Left ventricle myocardium superior (tissue), 1 donor: ENCODE measurements at regions not wholly inside any gene's neighbourhood (a gene's known extent, or its start where the extent isn't known, plus 50 kb on each side); places are given as distances from the start of the nearest gene placed in this dataset.

Source experiments
- ATAC-seq: fragments of 200-7000 bp; cut with Tn5 transposase; one replicate; pipeline ENCODE4 v1.9.1; 2020; ENCODE audit warnings: mild to moderate bottlenecking, moderate library complexity
- DNase-seq: peaks from one replicate; pipeline ENCODE4 v3.0.0-alpha.2; 2020
- intact Hi-C: fragments of 100-400 bp; cut with micrococcal nuclease; formaldehyde crosslinking; loops from one replicate; pipeline ENCODE4 v1.11.0; 2022
- donor health status: DM: no; HTN: yes; CAD: no; lungs with severe emphysema.

DNA sequence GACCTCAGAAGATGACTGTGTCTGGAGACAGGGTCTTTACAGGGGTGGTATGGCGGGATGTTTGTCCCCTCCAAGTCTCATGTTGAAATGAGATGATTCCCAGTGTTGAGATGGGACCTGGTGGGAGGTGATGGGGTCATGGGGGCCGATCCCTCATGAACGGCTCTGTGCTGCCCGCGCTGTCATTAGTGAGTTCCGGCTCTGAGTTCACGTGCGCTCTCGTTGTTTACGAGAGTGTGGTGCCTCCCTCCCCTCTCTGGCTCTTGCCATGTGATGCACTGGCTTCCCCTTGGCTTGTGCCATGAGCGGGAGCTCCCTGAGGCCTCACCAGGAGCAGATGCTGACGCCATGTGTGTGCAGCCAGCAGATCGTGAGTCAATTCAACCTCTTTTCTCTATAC lies 830.8 kb downstream of the TBC1D22A start:
- DNase-seq: no peak
- intact Hi-C loops: no loop called here

DNA sequence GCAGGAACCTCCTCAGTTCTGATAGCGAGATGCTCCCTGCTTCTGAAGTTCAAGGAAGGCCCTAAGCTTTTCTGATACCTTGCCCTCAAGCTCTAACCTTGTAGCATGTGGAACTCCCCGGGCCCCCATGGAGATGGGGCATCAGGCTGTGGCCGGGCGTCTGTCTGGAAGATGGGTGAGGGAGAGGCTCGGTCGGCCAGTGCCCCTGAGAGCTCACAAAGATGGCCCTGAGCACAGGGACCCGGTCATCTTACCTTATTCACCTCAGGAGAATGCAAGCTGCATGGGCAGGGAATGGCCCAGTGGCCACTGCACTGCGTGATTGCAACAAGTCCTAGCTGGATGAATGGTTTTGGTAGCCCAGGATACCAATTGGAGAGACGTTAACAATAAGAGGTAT lies 830.3 kb downstream of the TBC1D22A start:
- intact Hi-C loops: no loop called here
- ATAC-seq (no peak), DNase-seq (no peak)

More for the DNA sequence above, 830.8 kb downstream of the TBC1D22A start:
- no peak for ATAC-seq

DNA sequence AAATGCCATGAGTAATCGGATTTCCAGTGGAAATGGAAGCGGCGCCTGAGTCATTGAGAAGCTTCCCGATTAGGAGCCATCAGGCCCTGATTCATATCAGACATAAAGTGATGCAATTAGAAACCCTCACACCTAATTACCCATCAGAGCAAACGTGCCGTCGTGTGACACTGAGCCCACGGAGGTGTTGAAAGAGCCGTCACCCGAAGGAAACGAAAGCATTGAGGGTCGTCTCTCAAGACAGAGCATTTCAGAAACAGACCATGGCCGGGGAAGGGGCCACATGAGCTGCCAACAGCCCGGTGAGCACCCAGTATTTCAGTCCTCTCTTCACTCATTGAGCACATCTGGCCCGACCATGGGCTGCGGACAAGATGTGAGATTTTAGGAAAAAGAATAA lies 829.3 kb downstream of the TBC1D22A start:
- ATAC-seq (no peak), DNase-seq (no peak)
- intact Hi-C loops: no loop called here

DNA sequence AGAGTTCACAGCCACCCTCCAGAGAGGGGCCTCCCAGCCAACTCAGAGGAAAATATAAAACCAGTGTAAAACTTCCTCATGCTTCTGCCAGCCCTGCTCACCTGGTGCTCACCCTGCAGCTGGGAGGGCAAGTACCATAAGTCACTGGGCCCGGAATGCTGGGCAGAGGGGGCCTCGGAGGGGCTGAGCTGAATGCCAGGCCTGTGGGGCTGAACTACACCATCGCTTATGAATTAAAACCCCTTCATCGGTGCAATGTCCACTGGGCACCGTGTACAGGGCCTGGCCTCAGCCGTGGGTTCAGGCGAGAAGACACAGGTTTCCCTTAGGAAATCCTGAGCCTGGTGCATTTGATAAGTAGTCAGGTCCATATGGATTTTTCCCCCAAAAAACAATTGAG lies 828.6 kb downstream of the TBC1D22A start:
- ATAC-seq (no peak), DNase-seq (no peak)
- intact Hi-C loops: no loop called here

DNA sequence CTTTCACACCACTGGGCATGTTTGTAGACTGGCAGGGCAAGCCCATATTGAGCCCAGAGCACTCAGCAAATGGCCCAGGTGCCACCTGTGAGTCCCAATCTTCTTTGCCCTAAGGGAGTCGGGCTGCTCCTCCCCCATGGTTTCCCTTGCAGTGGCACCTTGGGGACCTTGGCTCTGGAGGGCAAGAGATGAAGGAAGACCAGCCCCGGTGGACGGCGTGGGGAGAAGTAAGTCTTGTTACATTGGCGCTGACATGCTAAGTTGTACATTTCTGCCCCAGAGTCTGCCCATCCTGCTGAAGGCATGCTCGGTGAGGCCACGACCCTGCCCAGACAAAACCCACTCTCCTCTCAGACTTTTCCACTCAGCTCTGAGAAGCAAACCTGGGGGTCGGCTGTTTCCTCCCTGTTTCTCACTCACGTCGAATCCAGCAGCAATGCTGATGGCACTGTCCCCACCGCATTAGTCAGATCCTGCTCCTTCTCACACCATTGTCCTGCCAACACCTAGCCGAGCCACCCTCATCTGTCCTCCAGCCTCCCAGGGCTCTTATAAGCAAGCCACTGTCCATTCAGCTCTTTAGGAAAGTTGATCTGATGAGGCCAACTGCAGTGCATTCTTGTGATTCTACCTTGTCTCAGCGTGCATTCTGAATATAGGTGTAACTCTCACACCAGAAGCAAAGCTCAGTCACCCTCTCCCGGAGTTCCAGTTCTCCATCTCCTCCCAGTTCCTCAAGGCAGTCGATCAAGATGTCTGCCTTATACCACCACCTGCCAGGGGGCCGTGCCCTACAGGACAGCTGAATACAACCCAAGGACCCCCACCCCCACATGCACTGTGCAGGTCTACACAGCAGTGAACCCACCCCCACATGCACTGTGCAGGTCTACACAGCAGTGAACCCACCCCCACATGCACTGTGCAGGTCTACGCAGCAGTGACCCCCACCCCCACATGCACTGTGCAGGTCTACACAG lies 827.1 kb downstream of the TBC1D22A start:
- intact Hi-C loops: no loop called here

DNA sequence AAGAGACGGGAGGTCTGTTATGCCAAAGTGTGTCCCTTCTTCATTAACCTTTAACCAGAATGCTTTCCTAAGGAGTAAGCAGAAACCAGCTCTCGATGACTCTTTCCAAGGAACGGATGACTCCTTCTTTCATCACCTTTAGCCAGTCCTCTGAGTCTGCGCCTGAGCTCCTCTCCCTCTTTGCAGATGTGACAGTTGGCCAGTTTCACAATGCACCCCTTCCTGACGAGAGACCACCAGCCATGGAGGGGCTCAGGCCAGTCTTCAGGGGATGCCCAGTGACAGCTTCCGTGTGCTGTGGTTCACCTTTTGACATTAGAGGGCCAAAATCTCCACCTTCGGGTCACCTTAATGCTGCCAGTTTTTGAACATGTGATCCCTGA lies 826.1 kb downstream of the TBC1D22A start:
- intact Hi-C loops: no loop called here
- no peak for ATAC-seq
- no peak for DNase-seq

More for the DNA sequence above, 827.1 kb downstream of the TBC1D22A start:
- no peak for ATAC-seq
- no peak for DNase-seq

DNA sequence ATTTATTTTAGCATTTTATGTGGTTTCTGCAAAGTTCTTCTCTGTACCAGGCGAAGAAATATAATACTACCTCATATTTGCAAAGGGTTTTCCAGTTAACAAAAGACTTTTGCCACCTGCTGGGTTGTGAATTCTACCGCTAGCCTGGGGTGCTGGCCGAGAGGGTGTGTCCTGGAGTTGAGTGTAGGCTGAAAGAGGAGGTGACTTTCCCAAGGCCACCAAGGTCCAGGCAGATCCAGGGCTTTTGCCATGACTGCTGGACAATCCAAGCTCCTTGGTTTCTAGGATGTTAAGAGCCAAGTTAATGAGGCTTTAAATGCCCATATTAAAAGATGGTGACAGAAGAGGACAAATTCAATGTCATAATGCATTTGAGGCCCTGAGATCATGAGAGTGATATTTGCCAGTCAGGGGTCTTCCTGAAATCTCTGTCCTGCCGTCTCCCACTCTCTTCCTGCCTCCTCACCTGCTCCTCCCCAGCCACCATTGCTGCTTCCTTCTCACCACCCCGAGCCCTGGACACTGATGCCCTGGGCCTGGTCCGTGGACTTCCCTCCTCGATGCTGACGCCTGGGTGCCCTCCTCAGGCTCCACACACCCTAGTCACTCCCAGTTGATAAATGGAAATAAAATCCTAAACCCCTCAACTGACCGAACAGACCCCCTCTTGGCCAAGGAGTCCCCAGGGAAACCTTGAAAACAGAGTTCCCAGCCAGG lies 825.6 kb downstream of the TBC1D22A start:
- intact Hi-C loops: no loop called here
- ATAC-seq: no peak
- DNase-seq: no peak

DNA sequence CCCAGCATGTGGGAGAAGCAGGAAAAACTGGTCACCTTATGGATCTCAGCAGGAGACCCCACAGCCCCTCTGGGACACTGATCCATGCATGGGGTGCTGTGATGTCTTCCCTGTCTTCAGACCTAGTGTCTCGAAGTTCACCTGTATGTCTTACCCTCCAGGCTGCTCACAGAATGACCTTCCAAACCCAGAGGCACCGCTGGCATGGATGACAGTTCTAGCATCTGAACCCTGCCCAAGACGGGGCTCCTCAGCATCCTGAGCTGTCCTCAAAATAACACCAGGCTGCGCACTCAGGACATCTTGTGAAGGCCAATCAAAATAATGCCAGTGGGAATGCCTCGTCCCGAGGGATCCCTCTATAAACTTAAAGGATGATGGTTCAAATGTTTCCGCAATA lies 824.9 kb downstream of the TBC1D22A start:
- intact Hi-C loops: no loop called here
- DNase-seq (no peak), ATAC-seq (no peak)

DNA sequence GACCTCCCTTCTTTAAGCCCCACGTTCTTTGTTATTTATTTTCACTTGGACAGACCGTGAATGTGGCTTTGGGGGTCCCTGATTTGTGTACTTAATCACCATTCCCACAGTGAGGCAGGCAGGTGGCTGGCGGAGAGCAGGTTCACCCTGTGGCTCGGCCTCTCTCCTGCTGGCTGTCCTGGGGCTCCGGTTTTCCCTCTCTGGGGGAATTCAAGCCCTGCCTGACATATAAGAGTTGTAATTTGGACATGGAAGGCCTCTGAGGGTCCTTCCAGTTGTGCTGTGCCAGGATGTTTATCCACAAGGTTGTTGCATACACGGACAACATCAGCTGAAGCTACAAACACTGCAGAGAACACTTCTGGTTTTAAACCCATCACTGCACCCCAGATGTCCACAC lies 824.5 kb downstream of the TBC1D22A start:
- intact Hi-C loops: no loop called here
- no peak for ATAC-seq
- DNase-seq: no peak

DNA sequence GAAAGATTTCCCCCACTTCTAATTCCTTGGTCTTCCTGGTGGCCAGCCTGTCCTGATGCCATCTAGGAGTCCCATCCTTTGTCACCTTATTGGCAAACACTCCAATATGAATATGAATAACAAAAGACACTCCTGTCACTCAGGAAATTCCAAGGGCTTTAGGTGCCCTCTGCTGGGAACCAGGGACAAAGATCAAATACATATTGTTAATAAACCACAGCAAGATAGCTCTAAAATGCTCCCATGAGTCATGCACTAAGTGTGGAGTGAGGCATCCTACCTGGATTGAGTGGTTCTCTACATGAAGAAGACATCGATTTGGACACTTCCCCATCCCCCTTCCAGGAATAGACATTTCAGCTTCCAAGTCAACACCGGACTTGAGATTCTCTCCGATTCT lies 823.6 kb downstream of the TBC1D22A start:
- ATAC-seq: no peak
- intact Hi-C loops: no loop called here
- no peak for DNase-seq

DNA sequence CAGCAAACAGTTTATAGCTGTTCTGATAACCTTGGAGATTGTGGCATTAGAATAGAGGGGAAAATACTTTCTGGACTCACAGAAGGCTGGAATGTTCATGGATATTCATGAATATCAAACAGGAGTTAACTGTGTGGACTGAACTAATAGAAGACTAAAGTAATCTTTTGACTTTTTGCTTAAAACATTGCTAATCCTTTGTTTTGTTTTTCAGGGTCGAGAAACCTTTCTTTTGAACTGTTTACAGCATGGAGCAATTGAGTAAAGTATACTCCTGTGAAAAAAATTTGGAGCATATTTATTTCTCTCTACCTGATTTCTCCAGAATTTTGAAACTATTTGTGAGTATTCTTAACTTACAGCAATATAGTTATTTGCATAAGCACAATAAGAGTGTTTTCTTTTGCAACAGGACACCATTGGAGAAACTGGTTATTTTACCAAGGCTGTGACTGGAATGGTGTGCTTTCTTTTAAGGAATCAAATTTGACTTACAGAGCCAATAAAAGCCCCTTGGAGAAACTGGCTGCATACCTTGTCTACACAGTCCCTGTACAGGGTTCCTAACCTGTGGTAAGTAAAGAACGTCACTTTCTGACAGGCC lies 821.6 kb downstream of the TBC1D22A start:
- DNase-seq (no peak), ATAC-seq (no peak)
- intact Hi-C loops: no loop called here

DNA sequence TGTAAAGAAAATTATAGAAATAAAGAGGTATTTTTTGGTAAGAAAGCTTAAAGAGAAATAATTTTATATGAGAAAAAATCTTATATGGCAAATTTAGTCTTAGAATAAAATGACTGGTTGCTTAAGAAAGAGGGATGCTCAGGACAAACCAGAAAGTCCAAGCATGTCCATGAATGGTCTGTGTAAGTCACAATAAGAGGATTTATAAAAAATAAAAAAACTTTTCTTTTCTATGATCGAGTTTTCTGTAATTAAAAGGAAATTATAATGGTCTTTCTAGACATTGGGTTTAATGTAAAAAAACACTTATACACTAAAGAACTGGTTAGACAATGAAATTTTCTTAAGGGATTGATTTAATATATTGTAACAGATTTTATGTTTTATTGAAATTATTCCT lies 819.6 kb downstream of the TBC1D22A start:
- no peak for ATAC-seq

DNA sequence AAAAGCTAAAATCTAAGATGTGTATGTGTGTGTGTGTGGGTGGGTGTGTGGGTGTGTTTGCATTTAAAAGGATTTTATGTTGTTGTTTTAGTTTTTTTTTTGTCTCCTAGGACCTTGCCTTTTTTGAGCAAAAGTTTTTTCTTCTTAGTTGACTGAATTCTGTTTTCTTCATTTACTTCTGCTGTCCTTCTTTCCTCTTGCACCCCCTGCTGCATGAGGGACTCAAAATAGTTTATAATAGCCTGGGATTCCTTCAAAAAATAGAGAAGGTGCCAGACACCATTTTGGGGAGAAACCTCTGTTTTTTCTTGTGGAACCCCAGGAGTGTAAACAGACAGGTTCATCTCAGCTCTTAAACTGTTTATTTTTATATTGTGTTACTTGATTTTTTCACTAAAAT lies 817.7 kb downstream of the TBC1D22A start:
- intact Hi-C loops: no loop called here
- DNase-seq (no peak), ATAC-seq (no peak)

More for the DNA sequence above, 819.6 kb downstream of the TBC1D22A start:
- intact Hi-C loops: no loop called here
- DNase-seq: no peak

DNA sequence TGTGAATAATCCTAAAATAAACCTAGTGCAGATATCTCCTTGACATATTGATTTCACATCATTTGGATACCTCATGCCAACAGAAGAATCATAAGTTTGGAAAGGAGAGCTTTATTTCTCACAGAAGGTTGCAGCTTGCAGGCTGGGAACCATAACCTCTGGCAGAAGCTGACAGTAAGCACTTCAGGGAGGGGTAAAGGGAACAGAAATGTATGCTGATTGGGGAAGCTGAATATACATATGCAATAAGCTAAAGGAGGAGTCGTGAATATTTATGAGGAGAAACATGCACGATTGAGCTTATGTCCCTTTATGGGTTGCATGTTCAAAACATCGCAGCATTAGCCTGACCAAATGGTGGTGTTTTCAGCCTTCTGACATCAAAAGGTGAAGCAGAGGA lies 814.5 kb downstream of the TBC1D22A start:
- intact Hi-C loops: no loop called here
- ATAC-seq: no peak
- no peak for DNase-seq

DNA sequence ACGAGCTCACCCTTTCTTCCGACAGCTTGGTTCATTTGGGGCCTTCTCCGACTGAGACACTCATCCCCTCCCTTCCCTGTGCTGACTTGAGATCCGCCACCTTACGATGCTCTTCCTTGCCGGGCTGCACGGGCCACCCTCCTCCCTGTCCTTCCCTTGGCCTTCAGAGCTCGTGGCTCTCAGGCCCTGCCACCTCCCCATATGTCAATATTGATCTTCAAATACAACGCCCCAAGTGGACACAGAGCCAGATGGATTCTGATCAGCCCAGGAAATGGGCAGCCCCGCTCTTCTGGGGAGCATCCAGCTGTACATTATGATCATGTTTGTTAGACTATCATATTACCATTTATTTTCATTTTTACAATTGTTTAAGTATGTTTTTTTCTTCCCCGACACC lies 812.8 kb downstream of the TBC1D22A start:
- DNase-seq (no peak), ATAC-seq (no peak)
- intact Hi-C loops: no loop called here

DNA sequence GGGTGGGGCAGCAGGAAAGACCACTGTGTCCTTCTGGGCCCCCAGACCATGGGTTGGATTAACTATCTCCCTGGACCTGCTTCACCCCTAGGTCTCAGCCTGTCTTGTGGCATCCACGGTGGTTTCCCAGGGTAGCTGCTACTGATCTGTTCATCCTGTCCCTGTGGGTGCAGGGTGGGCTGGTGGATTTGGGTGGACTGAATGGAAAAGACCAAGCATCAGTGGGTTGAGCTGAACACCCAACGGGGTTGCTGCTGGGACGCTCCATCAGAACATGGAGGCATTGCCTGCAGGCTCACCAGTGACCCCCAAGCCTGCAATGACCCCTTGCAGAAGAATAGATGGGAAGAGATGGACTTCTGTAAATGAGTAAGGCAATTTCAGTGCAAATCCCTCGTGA lies 812.1 kb downstream of the TBC1D22A start:
- intact Hi-C loops: no loop called here
- ATAC-seq (no peak), DNase-seq (no peak)

DNA sequence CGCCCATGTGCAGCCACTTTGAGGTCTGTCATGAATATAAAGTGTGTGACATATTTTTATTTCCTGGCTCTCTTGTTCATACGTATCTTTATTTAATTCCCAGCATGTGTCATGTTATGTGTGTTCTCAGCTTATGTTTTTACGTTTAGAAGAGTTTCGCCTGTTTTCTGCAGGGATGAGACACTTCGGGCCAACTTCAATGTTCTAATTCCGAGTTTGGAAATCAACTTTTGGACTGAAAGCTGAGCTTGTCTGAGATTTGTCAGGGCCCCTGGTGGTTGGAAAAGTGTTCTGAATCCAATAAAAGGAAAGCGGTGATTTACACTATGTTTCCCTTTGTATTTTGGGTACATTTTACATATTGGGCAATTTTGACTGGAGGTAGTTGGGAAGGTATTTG lies 810.7 kb downstream of the TBC1D22A start:
- DNase-seq (no peak), ATAC-seq (no peak)
- intact Hi-C loops: no loop called here

DNA sequence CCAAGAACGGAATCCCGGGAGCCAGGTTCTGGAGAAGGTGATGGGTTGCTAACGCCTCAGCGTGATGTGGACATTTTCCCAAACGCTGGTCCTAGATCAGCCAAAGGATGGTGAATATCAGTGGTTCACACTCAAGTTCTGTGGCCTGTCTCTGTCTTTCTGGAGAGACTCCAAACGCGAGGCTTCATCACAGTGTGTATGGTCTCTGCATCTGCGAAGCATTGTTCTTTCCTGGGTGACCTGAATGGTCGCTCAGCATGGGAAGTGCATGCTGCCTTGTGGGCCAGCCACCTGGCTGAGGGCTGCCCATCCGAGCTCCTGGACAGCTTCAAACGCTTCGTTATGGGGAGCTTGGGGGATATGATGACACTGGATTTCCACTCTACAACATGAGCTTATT lies 810.0 kb downstream of the TBC1D22A start:
- intact Hi-C loops: no loop called here
- DNase-seq: no peak
- no peak for ATAC-seq

DNA sequence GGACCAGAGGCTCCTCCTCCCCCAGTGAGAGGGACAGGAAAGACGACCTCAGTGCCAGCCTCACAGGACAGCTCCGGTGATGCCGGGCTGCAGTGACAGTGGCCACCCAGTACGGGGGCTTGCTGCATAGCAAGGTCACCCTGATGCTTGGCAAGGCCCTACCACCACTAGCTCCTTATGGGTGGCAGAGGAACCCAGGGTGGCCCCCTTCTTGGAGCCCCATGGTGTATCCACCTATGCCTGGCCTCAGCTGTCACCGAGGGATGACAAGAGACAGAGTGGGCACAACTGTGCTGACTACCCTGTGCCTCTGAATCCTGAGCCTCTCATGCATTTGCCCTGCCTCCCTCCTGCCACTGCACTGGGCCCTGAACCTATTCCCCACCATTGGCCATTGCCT lies 809.2 kb downstream of the TBC1D22A start:
- ATAC-seq (no peak), DNase-seq (no peak)
- intact Hi-C loops: no loop called here

DNA sequence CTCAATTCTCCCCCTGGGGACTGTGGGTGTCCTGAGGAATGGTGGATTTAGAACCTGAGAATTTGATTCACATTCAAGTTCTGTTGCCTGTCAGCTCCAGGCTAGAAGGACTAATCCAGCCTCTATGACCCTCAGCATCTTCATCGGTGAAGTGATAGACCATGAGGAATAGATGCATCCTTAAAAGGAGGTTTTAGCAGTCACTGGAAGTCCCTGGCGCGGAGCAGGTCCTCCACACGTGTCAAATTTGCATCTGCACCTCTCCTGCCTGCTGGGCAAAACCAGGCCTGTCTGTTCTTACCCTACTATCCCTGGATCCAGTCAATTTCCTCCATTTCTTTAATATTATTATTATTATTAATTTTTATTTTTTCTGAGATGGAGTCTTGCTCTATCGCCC lies 808.4 kb downstream of the TBC1D22A start:
- intact Hi-C loops: no loop called here
- DNase-seq (no peak), ATAC-seq (no peak)
